H1 (cell line): ENCODE measurements at regions not wholly inside any gene's neighbourhood (a gene's known extent, or its start where the extent isn't known, plus 50 kb on each side); places are given as distances from the start of the nearest gene placed in this dataset.

ENCODE experiments used
- CTCF ChIA-PET: fragments of 300-600 bp; sonication (Branson Sonifier 250); formaldehyde crosslinking; loops from one replicate; lab custom pipeline; 2021; ENCODE audit not compliant: partially characterized antibody; lab: Charles Lee
- POLR2A ChIA-PET: fragments of 300-600 bp; sonication (Branson Sonifier 250); formaldehyde crosslinking; loops from one replicate; lab custom pipeline; 2021; ENCODE audit warnings: inconsistent platforms; ENCODE audit not compliant: partially characterized antibody; lab: Charles Lee
- DNase-seq, 2 experiments: peaks; one replicate each; pipeline versions ENCODE4 v3.0.0 to v3.0.0-alpha.2; 2010 to 2022; ENCODE audit warnings: low spot score in 2 of 2, low read depth in 1 of 2, mixed read lengths in 1 of 2
- FAIRE-seq: peaks from 2 replicates; lab custom pipeline; 2011; peaks lifted over from hg19 to GRCh38; lab: Jason Lieb, UNC
- H2AFZ ChIP-seq: 2 replicates; pipeline ENCODE4 v1.8.1; 2012; ENCODE audit warnings: low read length, inconsistent platforms
- H2AK5ac ChIP-seq: 2 replicates; pipeline ENCODE4 v1.6.1; 2013; ENCODE audit warnings: low read depth, low read length
- H2BK120ac ChIP-seq: replicated peaks from 2 replicates; pipeline ENCODE3; 2013; ENCODE audit warnings: low read depth, low read length, inconsistent platforms
- H2BK12ac ChIP-seq: 2 replicates; pipeline ENCODE4 v1.6.1; 2013; ENCODE audit warnings: low read depth, low read length
- H2BK15ac ChIP-seq: 2 replicates; pipeline ENCODE4 v1.6.1; 2013; ENCODE audit warnings: low read length
- H2BK20ac ChIP-seq: 2 replicates; pipeline ENCODE4 v1.6.1; 2013; ENCODE audit warnings: low read length
- H2BK5ac ChIP-seq: 2 replicates; pipeline ENCODE4 v1.6.1; 2013; ENCODE audit warnings: low read depth, low read length
- H3K14ac ChIP-seq: 2 replicates; pipeline ENCODE4 v1.6.1; 2013; ENCODE audit warnings: inconsistent platforms; ENCODE audit not compliant: insufficient read length
- H3K18ac ChIP-seq: 2 replicates; pipeline ENCODE4 v1.6.1; 2013; ENCODE audit warnings: low read length; ENCODE audit errors: extremely low read depth
- H3K23ac ChIP-seq: 2 replicates; pipeline ENCODE4 v1.6.1; 2013; ENCODE audit warnings: inconsistent platforms; ENCODE audit not compliant: insufficient read length
- H3K23me2 ChIP-seq: 2 replicates; pipeline ENCODE4 v1.6.1; 2013; ENCODE audit warnings: low read depth, low read length
- H3K27ac ChIP-seq: 2 replicates; pipeline ENCODE4 v1.6.1; 2011; ENCODE audit warnings: low read depth, low read length, inconsistent platforms
- H3K27me3 ChIP-seq, 4 experiments: replicated peaks in 1 of 4; 1 replicate in 1 of 4; 2 replicates in 3 of 4; pipeline versions ENCODE4 v1.6.1 to v1.8.1; 2011 to 2013; ENCODE audit warnings: low read length in 3 of 4, mild to moderate bottlenecking in 3 of 4, inconsistent platforms in 2 of 4, mixed read lengths in 2 of 4, moderate library complexity in 1 of 4; ENCODE audit not compliant: control insufficient read depth in 3 of 4, insufficient read depth in 3 of 4; ENCODE audit errors: extremely low read depth in 1 of 4
- H3K36me3 ChIP-seq, 4 experiments: 2 replicates each; pipeline versions ENCODE4 v1.6.1 to v1.8.1; 2011 to 2013; ENCODE audit warnings: mild to moderate bottlenecking in 4 of 4, low read length in 3 of 4, moderate library complexity in 2 of 4, control low read depth in 1 of 4, inconsistent platforms in 1 of 4; ENCODE audit not compliant: insufficient read depth in 4 of 4, control insufficient read depth in 2 of 4
- H3K4ac ChIP-seq: replicated peaks from 2 replicates; pipeline ENCODE3; 2013; ENCODE audit warnings: low read length, low read depth, mixed read lengths, inconsistent platforms; ENCODE audit not compliant: insufficient read length
- H3K4me1 ChIP-seq, 4 experiments: replicated peaks in 1 of 4; 1 replicate in 1 of 4; 2 replicates in 3 of 4; pipeline versions ENCODE4 v1.6.1 to v1.8.1; 2011 to 2013; ENCODE audit warnings: low read length in 3 of 4, inconsistent platforms in 2 of 4, mixed read lengths in 1 of 4; ENCODE audit not compliant: insufficient read depth in 4 of 4, control insufficient read depth in 3 of 4
- H3K4me2 ChIP-seq, 2 experiments: 2 replicates each; pipeline versions ENCODE4 v1.6.1 to v1.8.1; 2011 to 2013; ENCODE audit warnings: low read depth in 2 of 2, low read length in 2 of 2, control low read depth in 1 of 2, inconsistent platforms in 1 of 2, mild to moderate bottlenecking in 1 of 2; ENCODE audit not compliant: insufficient read depth in 1 of 2
- H3K4me3 ChIP-seq, 4 experiments: fragments of 200-600, 300-600 bp in 1 of 4; sonication (generic), shearing (Covaris generic), sonication (Bioruptor Twin) in 1 of 4; 2 replicates each; pipeline versions ENCODE4 v1.5.1 to v1.8.1; 2011 to 2016; ENCODE audit warnings: low read length in 4 of 4, low read depth in 3 of 4, control low read depth in 2 of 4, inconsistent platforms in 2 of 4, mild to moderate bottlenecking in 2 of 4, mixed read lengths in 1 of 4, moderate library complexity in 1 of 4; ENCODE audit not compliant: insufficient read depth in 2 of 4; ENCODE audit errors: extremely low read depth in 1 of 4
- H3K56ac ChIP-seq: replicated peaks from 2 replicates; pipeline ENCODE3; 2013; ENCODE audit warnings: low read depth, mild to moderate bottlenecking, mixed read lengths, low read length, inconsistent platforms; ENCODE audit not compliant: insufficient read length
- H3K79me1 ChIP-seq: 2 replicates; pipeline ENCODE4 v1.6.1; 2013; ENCODE audit warnings: low read depth, low read length, control low read depth
- H3K79me2 ChIP-seq, 2 experiments: 2 replicates each; pipeline versions ENCODE4 v1.6.1 to v1.8.1; 2012 to 2013; ENCODE audit warnings: low read length in 2 of 2, mild to moderate bottlenecking in 2 of 2, inconsistent platforms in 1 of 2; ENCODE audit not compliant: insufficient read depth in 2 of 2, control insufficient read depth in 1 of 2
- H3K9ac ChIP-seq, 4 experiments: replicated peaks in 1 of 4; 1 replicate in 1 of 4; 2 replicates in 3 of 4; pipeline versions ENCODE4 v1.6.1 to v1.8.1; 2011 to 2013; ENCODE audit warnings: low read depth in 3 of 4, low read length in 3 of 4, control low read depth in 2 of 4, mild to moderate bottlenecking in 2 of 4, moderate library complexity in 2 of 4, inconsistent platforms in 1 of 4; ENCODE audit errors: extremely low read depth in 1 of 4
- H3K9me3 ChIP-seq, 2 experiments: 2 replicates each; pipeline versions ENCODE4 v1.6.1 to v1.8.1; 2012 to 2013; ENCODE audit warnings: mild to moderate bottlenecking in 2 of 2, moderate library complexity in 2 of 2, control low read depth in 1 of 2, inconsistent platforms in 1 of 2, low read depth in 1 of 2, low read length in 1 of 2, mixed read lengths in 1 of 2; ENCODE audit not compliant: insufficient read depth in 2 of 2
- H4K20me1 ChIP-seq, 2 experiments: replicated peaks in 1 of 2; 2 replicates each; pipeline versions ENCODE3 to v1.8.1; 2011 to 2013; ENCODE audit warnings: inconsistent platforms in 2 of 2, low read length in 2 of 2, mild to moderate bottlenecking in 1 of 2; ENCODE audit not compliant: insufficient read depth in 2 of 2, control insufficient read depth in 1 of 2
- H4K5ac ChIP-seq: 2 replicates; pipeline ENCODE4 v1.6.1; 2013; ENCODE audit warnings: low read length, low read depth, mixed read lengths, inconsistent platforms; ENCODE audit not compliant: insufficient read length
- H4K8ac ChIP-seq: 2 replicates; pipeline ENCODE4 v1.8.0; 2013; ENCODE audit warnings: mild to moderate bottlenecking, moderate library complexity, low read length, inconsistent platforms; ENCODE audit not compliant: insufficient read depth; ENCODE audit errors: extremely low read depth
- H4K91ac ChIP-seq: replicated peaks from 2 replicates; pipeline ENCODE3; 2013; ENCODE audit warnings: low read length, mixed read lengths, inconsistent platforms; ENCODE audit not compliant: insufficient read length
- CHD2 ChIP-seq: IDR thresholded peaks from 2 replicates; pipeline ENCODE4 v1.6.1; 2012; ENCODE audit warnings: low read length, improper control_type of control experiment
- KDM4A ChIP-seq: IDR thresholded peaks from one replicate; pipeline ENCODE4 v1.7.1; 2012; ENCODE audit warnings: low read depth, mild to moderate bottlenecking, moderate library complexity, low read length, inconsistent platforms; ENCODE audit not compliant: severe bottlenecking
- KDM5A ChIP-seq: fragments of 200-600 bp; IDR thresholded peaks from 2 replicates; pipeline ENCODE4 v1.7.1; 2012; ENCODE audit warnings: mild to moderate bottlenecking, low read length, inconsistent platforms, mixed read lengths
- POLR2A ChIP-seq, 2 experiments: IDR thresholded peaks; 1 replicate in 1 of 2; 2 replicates in 1 of 2; pipeline ENCODE4 v1.6.1; 2011; ENCODE audit warnings: low read depth in 2 of 2, low read length in 2 of 2, mild to moderate bottlenecking in 2 of 2; ENCODE audit errors: control extremely low read depth in 1 of 2
- POU5F1 ChIP-seq: IDR thresholded peaks from 2 replicates; pipeline ENCODE4 v1.6.1; 2011; ENCODE audit warnings: low read depth, mild to moderate bottlenecking, low read length, moderate library complexity
- SIRT6 ChIP-seq: IDR thresholded peaks from one replicate; pipeline ENCODE4 v1.7.1; 2012; ENCODE audit warnings: low read length, inconsistent platforms
- SRF ChIP-seq: IDR thresholded peaks from 2 replicates; pipeline ENCODE4 v1.6.1; 2011; ENCODE audit warnings: mild to moderate bottlenecking, low read depth, low read length, moderate library complexity
- TAF7 ChIP-seq: optimal IDR thresholded peaks from 2 replicates; pipeline ENCODE3; 2011; ENCODE audit warnings: low read depth, mild to moderate bottlenecking, inconsistent platforms, low read length, moderate library complexity, borderline replicate concordance
- TBP ChIP-seq: IDR thresholded peaks from 2 replicates; pipeline ENCODE4 v1.6.1; 2011; ENCODE audit warnings: low read depth, low read length, improper control_type of control experiment
- ZNF274 ChIP-seq: IDR thresholded peaks from 2 replicates; pipeline ENCODE4 v1.7.0; 2012; ENCODE audit warnings: low read length, borderline replicate concordance; ENCODE audit errors: extremely low read depth
- WGBS, 2 experiments: shearing (Covaris generic) in 1 of 2; methylation state at CpG; one replicate each; pipeline versions ENCODE4 v1.1.6 to v1.1.7; 2013 to 2015; ENCODE audit warnings: low lambda C conversion rate in 2 of 2, mixed read lengths in 2 of 2, inconsistent platforms in 1 of 2, low coverage in 1 of 2, missing lambda C conversion rate in 1 of 2; ENCODE audit not compliant: insufficient replicate concordance in 2 of 2, insufficient coverage in 1 of 2, insufficient read length in 1 of 2; ENCODE audit errors: extremely low coverage in 1 of 2, missing lambda C conversion rate in 1 of 2; 5-methylcytosine and 5-hydroxymethylcytosine counted together

DNA sequence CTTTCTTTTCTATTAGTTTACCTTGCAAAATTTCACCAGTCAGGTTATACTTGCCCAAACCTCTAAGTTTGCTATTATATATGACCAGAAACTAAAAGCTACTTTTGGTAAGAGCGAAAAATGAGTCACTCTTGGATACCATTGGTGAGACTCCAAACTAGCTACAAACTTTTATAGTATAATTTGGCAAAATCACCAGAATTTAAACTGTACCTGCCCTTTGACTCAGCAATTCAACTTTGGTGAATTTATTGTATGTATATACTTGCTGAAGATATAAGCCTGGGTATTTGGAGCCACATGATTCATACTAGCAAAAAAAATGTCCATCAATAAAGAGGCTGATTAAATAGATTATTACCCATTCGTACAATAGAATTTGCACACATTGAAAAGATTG, 178.7 kb upstream of the STEAP1 start:
- Histone ChIP-seq H3K36me3 (no peaks in the 10 kb centered on the region), H3K27me3 (no peaks in the 10 kb centered on the region), H2BK120ac (no peak overlapping the region), H2AFZ (no peak overlapping the region), H2BK15ac (no peak overlapping the region), H3K56ac (no peak overlapping the region), H2BK20ac (no peak overlapping the region), H3K4me1 (no peaks in the 10 kb centered on the region), H4K20me1 (no peaks in the 10 kb centered on the region), H4K8ac (no peak overlapping the region), H4K5ac (no peak overlapping the region), H2BK5ac (no peak overlapping the region), H3K14ac (no peak overlapping the region), H2BK12ac (no peak overlapping the region), H3K23me2 (no peaks in the 10 kb centered on the region), H3K27ac (no peak overlapping the region), H4K91ac (no peak overlapping the region), H3K79me2 (no peaks in the 10 kb centered on the region), H3K9me3 (no peaks in the 10 kb centered on the region; a peak in 1 of 4 replicates), H2AK5ac (no peak overlapping the region), H3K18ac (no peak overlapping the region), H3K9ac (no peak overlapping the region), H3K23ac (no peak overlapping the region), H3K4me2 (no peak overlapping the region), H3K79me1 (no peaks in the 10 kb centered on the region), H3K4ac (no peak overlapping the region), H3K4me3 (no peak overlapping the region)
- ChIA-PET POLR2A (no interaction called here), CTCF (no interaction called here)
- DNase-seq (no peak), FAIRE-seq (no peak)
- WGBS, 2 experiments, result 92% methylated on average over 2 of the region's 2 CpGs; no CpG with 5 or more reads in 1 of the 2 experiments
- TF ChIP-seq TAF7 (no peak), POLR2A (IDR thresholded peaks at IDR 0.05; ENCODE audit: control extremely low read depth in 1 of 2, low read depth in 2 of 2, low read length in 2 of 2) (no peak), KDM4A (no peak), TBP (no peak), CHD2 (no peak), KDM5A (no peak), SIRT6 (no peak), POU5F1 (no peak), ZNF274 (no peak), SRF (no peak)
